NOMO-1 treated with dmso at 0.1 percent for 144 hours (cell line): ENCODE measurements at regions not wholly inside any gene's neighbourhood (a gene's known extent, or its start where the extent isn't known, plus 50 kb on each side); places are given as distances from the start of the nearest gene placed in this dataset.
"Not testable (repeated sequence)": the region's sequence is repeated elsewhere in the genome, so short reads cannot be mapped to it uniquely, and the experiment has no call there.

Experiments
- DNase-seq: peaks from one replicate; lab custom pipeline; 2025; ENCODE audit not compliant: unreplicated experiment; lab: John Stamatoyannopoulos, UW

DNA sequence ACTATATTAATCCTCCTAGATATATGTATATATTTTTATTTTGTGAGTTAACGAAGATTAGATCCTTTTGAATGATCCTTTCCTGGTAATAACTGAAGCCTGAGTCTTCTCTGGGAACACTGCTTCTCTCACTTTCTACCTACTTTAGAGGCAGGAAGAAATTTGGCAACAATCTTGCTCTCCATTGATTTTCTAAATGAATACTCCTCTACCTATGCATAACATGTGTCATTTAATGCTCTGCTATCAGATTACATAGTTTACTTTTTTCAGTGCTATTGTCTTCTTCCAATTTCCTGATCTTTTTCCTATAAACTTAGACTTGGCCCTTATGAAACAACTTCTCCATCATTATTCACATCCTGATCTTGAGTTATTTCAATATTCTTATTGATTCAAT, 60.4 kb upstream of the PDHA2 start:
- DNase-seq, result no peak

DNA sequence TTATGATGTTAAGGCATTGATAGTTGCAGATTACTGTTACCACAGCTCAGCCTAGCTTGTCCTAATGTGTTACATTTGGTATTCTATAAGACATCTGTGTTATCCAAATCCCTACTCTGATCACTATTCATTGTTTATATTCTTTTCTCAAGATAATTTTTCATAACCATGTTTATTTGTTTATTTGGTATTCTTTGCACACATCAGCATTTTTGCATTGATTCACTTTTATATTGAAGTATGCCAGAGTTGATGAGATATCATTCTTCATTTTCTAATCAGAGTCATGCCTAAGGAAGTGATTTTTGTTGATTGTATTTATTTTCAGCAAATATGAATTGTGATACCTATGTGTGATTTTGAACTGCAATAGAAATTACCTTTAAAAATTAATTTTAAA, 61.2 kb upstream of the PDHA2 start:
- DNase-seq, result no peak

DNA sequence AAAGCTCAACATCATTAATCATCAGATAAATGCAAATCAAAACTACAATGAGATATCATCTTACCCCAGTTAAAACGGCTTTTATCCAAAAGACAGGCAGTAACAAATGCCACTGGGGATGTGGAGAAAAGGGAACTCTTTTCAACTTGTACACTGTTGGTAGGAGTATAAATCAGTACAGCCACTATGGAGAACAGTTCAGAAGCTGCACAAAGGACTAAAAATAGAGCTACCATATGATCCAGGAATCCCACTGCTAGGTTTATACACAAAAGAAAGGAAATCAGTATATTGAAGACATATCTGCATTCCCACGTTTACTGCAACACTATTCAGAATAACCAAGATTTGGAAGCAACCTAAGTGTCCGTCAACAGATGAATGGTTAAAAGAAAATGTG, 69.3 kb upstream of the PDHA2 start:
- not testable (repeated sequence) for DNase-seq

DNA sequence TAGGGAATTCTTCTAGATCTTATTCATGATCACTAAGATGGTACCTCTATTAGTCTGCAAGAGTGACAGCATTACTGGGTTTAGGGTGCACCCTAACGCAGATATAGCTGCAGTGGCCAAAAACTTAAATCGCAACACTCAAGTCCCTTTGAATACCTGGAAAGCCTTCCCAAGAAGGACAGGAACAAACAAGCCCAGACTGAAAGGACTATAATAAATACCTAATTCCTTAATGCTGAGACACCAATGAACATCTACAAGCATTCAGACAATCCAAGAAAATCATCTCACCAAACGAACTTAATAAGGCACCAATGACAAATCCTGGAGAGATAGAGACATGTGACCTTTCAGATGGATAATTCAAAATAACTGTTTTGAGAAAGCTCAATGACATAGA, 74.9 kb upstream of the PDHA2 start:
- no peak for DNase-seq

DNA sequence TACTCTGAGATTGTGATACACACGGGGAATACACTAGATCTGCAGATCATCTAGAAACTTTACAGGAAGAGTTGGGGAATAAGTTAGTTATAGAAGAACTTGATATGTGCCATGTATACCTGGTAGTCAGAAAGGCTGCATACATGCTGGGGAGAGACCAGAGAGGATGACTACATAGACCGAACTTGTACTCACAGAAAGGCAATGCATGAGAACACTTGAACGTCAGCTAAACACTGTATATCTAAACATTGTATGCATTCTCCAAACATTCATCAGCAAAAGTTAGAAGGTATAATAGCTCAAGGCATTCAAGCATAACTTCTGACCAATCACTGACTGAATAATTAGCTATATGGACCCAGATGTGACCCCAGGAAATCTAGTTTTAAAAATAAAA, 78.0 kb upstream of the PDHA2 start:
- DNase-seq, result no peak

DNA sequence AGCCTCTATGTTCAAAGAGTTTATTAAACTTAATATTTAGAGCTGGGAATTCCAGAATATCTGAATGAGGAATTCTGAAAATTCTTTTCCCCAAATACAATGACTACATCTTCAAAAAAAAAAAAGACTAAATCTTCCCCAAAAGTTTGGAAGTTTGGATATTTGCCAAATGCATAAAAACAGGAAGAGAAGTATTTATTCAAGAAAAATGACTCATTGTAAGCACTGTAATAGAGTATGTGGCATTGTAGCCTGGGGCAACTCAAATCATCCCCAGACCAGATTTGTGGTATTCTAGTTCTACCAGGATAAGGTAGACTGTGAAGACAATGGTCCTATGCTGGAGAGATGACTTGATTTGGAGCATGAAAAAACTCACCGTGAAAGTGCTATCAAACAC, 78.5 kb upstream of the PDHA2 start:
- DNase-seq, result no peak

DNA sequence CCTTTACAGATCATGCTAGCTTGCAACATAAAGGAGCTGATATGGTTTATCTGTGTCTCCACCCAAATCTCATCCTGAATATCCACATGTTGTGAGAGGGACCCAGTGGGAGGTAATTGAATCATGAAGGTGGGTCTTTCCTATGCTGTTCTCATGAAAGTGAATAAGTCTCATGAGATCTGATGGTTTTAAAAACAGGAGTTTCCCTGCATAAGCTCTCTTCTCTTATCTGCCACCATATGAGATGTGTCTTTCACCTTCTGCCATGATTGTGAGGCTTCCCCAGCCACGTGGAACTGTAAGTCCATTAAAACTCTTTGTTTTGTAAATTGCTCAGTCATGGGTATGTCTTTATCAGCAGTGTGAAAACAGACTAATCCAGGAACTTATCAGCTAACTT, 79.2 kb upstream of the PDHA2 start:
- DNase-seq, result not testable (repeated sequence)

DNA sequence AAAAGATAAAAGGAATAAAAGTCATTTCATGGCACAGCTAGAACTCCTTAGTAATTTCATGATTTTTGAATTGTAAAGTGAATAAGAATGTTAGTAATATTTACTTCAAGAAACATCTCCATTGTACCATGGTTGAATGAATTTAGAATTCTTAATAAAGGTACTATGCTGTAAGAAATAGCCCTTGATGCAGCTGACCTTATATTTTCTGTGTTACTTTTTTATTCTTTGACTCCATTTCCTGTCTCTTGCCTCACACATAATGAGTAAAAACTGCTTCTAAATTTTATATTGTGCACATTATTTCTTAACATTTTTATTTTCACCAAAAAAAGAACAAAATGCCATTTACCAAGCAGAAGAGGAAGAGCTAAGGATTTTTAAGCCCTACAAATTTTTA, 81.9 kb upstream of the PDHA2 start:
- no peak for DNase-seq

DNA sequence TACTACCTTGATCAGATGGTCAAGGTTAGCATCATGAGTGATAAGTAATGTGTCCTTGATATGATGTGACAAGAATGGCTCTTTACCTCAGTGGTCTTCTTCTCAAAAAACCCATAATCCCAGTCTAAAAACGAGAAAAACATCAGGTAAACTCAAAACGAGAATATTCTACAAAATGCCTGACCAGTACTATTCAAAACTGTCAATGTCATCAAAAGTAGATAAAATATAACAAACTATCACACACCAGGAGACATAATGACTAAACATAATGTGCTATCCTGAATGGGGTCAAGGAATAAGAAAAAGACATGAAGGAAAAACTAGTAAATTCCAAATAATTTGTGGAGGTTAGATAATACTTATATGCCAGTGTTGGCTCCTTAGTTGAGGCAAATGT, 85.2 kb upstream of the PDHA2 start:
- DNase-seq, result no peak

DNA sequence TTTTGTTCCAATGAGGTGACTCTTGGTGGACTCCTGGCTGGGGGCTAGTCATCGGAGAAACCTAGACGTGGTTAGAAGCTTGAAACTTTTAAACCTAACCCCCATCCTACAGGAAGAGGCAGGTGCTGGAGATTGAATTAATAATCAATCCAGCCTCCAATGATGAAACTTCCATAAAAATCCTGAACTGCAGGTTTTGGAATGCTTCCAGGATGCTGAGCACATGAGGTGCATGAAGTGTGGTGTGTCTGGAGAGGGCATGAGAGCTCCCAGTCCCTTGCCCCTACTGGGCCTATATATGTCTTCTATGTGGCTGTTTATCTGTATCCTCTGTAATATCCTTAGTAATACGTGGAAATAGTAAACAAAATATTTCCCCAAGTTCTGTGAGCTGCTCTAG, 90.7 kb upstream of the PDHA2 start:
- no peak for DNase-seq

DNA sequence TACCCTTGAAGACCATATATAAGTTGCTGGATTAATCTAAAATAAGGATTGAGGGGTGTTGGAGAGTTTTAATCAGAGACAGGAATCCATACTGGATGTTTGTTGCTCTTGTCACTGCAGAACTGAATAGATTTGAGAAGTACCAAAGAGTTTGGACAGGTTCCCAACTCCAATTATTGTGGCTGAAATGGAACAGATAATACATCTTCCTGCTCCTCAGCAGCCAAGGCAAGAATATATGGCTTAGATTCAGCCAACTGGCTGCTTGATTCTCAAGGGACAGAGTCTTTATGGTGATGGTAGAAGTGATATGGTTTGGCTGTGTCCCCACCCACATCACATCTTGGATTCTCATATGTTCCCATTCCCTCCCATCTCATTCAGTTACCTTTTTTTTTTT, 97.0 kb upstream of the PDHA2 start:
- no peak for DNase-seq

DNA sequence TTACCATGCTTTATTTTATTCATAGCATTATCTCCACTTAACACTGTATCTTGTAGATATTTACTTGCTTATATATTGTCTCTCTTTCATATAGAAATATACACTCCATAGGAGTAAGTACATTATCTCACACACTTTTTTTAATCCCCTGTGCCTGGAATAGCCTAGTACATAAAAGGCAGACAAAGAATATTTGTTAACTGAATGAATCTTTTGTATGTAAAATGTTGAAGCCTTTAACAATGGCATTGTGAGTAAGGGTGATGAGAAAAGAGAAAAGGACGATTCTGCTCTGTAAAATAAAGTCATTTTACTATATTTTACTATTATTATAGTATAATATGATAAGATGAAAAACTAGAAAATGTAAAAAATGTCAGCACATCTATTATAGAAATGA, 97.7 kb upstream of the PDHA2 start:
- no peak for DNase-seq

DNA sequence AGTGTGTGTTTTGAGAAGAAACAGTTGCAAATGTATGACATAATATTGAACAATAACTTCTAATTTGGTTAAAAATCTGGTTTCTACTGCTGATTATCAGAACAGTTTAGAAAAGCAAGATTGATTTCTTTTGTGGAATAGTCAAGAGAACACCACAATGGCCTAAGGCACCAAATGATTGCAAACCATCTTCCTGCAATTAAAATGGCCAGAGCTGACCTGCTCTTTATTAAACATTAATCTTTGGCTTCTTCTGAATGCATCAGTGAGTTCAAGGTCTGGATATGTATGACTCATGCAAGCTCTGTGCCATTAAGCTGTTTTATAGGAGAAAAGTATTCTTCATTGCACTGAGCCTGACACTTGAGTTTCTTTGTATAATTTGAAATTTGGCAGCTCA, 107.8 kb upstream of the PDHA2 start:
- no peak for DNase-seq

DNA sequence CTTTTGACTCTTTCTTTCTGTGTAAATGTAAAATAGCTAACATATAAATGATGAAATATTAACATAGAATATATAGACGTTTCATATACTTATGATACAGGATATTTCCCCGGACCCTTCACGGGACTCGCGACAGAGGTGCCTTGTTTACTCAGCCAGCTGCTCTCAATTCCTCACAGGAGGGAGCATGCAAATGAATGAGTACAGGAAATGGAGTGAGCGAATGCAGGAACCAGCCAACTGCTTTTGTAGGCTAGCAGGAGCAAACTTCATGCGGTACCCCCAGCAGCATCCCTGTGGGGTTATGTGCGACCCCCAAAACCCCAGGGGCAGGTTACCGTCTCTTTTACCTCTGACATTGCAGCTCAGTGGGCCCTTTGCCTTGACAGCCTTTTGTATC, 110.3 kb upstream of the PDHA2 start:
- no peak for DNase-seq

DNA sequence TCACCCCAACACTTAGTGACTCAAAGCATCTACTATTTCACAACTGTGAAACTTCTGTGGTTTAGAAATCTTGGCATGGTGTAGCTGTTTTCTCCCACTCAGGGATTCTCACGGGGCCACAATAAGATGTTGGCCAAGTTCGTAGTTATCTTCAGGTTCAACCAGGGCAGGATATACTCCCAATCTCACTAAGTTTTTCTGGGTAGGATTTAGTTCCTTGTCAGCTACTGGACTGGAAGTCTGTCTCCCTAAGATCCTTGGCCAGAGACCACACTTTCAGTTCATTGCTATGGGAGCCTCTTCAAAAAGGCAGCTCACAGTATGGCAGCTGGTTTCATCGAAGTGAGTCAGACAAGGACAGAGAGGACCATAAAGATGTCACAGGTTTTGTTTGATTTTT, 111.7 kb upstream of the PDHA2 start:
- no peak for DNase-seq

DNA sequence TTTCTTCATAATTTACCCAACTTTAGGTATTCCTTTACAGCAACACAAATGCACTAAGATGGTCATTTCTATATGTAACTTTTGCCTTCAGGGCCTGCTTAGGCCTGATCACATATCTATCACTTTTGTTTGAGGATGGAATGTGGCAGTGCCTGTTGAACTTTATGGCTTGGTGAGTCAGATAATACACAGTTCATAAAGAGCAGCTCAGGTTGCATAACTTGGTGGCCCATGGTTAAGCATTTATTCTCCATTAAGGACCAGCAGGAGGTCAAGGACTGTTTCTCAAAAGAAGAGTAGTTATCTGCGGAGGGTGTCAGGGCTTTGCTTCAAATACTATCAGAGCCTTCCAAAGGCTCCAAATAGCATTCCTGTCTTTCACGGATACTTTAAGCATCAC, 124.1 kb upstream of the PDHA2 start:
- no peak for DNase-seq

DNA sequence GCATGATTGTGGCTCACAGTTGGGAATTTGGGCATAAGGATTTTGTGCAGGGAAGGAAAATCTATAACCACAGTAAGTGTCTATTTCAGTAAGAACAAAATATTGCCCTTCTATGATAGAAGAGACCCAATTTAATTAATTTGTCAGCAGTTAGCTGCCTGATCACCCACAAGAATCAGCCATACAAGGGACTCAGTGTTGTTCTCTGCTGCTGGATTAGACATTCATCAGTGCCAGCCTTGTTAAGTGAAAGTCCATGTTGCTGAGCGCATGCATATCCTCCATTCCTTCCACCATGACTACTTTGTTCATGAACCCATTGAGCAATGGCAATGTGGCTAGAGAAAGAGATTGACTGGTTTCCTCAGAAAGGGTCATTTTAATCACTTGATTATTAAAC, 125.3 kb upstream of the PDHA2 start:
- no peak for DNase-seq

DNA sequence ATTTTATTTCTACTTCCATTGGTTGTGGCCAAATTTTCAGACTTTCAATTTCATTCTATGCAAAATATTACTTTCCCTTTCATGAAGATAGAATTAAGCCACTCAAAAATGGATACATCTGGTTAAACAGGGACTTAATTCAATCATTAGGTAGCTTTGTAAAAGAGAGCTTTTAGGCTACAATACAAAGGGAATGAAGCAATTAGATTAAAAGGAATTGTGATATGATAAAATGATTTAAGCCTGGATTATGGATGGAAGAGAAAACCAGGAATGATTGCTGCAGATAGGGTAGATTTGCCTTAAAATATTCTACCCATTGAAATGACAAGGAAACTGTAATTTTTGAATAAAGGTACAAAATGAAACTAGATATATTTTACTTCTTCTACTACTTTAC, 134.6 kb upstream of the PDHA2 start:
- no peak for DNase-seq

DNA sequence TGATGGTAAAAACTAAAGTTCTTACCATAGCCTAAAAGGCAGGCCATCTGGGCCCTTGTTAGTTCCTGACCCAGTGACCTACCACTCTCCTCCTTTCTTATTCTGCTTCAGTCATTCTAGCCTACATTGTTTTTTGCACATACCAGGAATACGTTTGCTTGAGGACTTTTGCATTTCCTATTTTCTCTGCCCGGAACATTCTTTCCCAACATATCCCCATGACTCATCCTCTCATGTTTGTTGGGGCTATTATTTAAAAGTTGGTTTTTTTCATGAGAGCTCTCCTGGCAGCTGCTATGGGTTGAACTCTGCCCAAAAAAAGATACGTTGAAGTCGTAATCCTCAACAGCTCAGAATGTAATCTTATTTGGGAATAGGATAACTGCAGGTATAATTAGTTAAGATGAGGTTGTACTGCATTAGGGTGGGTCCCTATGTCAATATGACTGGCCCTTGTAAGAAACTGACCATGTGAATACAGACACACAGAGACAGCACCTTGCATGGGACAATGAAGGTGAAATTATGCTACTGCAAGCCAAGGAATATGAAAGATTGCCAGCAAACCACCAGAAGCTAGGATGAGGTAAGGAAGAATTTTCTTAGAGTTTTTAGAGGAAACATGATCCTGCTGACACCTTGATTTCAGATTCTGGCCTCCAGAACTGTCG, 138.3 kb upstream of the PDHA2 start:
- no peak for DNase-seq

DNA sequence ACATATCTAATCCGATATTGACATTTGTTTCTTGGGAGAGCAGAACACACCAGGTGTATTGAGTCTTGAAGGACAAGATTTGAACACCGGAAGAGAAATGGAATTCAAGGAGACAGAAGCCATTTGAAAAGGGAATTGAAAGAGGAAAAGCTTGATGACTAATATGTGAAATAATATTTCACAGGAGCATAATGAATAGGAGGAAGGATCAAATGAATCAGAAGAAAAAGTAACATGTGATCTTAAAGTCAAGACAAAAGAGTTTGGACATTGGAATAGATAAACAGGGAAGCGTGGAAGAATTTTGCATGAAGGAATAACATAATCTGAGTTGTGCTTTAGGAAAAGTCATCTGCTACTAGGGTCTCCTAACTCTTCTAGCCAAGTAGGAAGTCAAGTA, 145.5 kb upstream of the PDHA2 start:
- DNase-seq, result no peak

DNA sequence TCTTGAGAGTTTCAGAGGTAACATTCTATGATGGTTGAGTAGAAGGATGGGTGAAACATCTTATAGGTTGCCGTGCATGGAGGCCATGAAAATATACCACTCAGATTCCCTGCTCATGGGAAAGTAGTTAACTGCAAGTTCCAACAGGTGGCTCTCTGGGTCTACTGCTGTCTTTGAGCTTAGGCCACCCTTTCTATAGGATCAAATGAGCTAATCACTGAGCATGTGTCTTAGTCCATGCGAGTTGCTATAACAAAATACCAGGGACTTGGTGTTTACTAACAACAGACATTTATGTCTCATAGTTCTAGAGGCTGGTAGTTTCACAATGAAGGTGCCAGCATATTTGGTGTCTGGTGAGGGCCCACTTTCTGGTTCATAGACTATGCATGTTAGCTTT, 144.8 kb upstream of the UNC5C start:
- no peak for DNase-seq

DNA sequence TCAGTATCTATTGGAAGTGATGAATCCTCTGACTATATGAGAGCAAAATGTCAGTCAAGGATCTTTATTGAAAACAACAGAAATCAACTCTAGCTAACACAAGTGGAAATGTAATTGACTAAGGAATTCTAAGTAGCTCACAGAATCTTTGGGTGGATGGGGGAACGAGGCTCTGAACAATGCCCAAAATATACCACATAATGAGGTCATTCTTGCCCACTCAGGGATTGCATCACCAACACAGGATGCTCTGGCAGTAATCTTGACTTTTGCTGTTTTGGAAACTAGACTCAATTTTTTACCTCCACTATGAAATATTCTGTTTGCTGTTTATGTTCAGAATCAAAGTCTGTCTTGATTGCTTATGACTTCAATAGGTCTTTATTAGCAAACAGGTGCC, 127.4 kb upstream of the UNC5C start:
- DNase-seq, result no peak

DNA sequence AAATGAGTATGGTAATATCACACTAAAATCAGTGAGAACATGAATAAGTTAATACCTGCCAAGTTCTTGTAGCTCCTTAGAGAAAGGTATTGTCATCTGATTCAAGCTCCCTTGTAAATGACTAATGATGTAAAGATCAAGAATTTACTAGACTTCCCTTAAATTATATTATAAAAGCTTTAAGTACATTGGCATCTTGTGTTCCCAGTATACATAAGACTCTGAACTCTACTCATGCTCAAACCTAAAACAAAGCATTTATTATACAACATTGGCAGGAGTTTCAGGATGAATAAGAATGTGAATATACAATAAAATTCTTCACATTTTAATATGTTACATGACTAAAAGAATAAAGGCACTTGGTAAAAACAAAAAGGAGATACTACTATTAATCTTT, 126.8 kb upstream of the UNC5C start:
- no peak for DNase-seq

DNA sequence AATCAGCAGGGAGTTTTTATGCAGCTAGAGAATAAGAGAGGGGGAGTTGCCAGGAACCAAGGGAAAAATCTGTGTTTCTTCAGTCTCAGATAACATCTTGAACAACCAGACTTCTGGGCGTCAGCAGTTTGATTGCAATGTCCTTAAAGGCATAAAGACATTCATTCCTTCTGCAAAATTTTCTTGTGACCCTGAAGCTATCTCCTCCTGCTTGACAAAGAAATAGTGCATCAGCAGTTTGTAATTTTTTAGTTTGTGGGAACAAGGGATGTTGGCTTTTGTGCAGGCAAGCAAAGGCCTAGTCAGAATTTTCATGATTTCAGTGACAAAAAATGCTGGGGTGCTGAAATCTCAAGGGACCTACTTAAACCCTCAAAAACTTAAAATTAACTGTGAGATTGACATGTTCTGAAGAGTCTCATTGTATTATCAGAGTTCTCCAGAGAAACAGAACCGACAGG, 125.8 kb upstream of the UNC5C start:
- DNase-seq, result no peak
